MCF 10A (cell line): ENCODE measurements at regions not wholly inside any gene's neighbourhood (a gene's known extent, or its start where the extent isn't known, plus 50 kb on each side); places are given as distances from the start of the nearest gene placed in this dataset.

Experiments used
- BruUV-seq: library from RNA; stranded (reverse); fragments of 400-500 nt; replicated peaks from 2 replicates; lab custom pipeline; 2021; lab: Mats Ljungman, UMichigan
- CTCF ChIA-PET: fragments of 300-600 bp; sonication (Branson Sonifier 250); formaldehyde crosslinking; extraction: SDS; loops from one replicate; lab custom pipeline; 2021; ENCODE audit warnings: antibody characterized with exemption, inconsistent platforms; lab: Yijun Ruan, JAX
- POLR2A ChIA-PET: fragments of 300-600, 350-650 bp; sonication (Branson Sonifier 250); formaldehyde crosslinking; extraction: SDS; loops from one replicate; lab custom pipeline; 2020; ENCODE audit warnings: antibody characterized with exemption, inconsistent platforms; lab: Yijun Ruan, JAX
- DNase-seq: peaks from one replicate; pipeline ENCODE4 v3.0.0-alpha.2; 2018; ENCODE audit not compliant: unreplicated experiment
- H3K27ac Mint-ChIP-seq: one replicate; pipeline ENCODE4 v1.8.0; 2022; ENCODE audit warnings: mild to moderate bottlenecking, low read depth, mixed read lengths; ENCODE audit not compliant: unreplicated experiment
- H3K27me3 Mint-ChIP-seq: one replicate; pipeline ENCODE4 v1.8.0; 2022; ENCODE audit warnings: mixed read lengths; ENCODE audit not compliant: insufficient read depth, unreplicated experiment
- H3K36me3 Mint-ChIP-seq: one replicate; pipeline ENCODE4 v1.8.0; 2022; ENCODE audit warnings: mild to moderate bottlenecking, moderate library complexity, mixed read lengths; ENCODE audit not compliant: insufficient read depth, unreplicated experiment
- H3K4me1 Mint-ChIP-seq: one replicate; pipeline ENCODE4 v1.8.0; 2022; ENCODE audit warnings: mixed read lengths; ENCODE audit not compliant: insufficient read depth, unreplicated experiment
- H3K4me3 Mint-ChIP-seq: one replicate; pipeline ENCODE4 v1.8.0; 2022; ENCODE audit warnings: mild to moderate bottlenecking, moderate library complexity, mixed read lengths; ENCODE audit not compliant: unreplicated experiment
- H3K9me3 Mint-ChIP-seq: one replicate; pipeline ENCODE4 v1.8.0; 2022; ENCODE audit warnings: mixed read lengths; ENCODE audit not compliant: unreplicated experiment
- CTCF ChIP-seq: fragments of 200-600 bp; IDR thresholded peaks from one replicate; pipeline ENCODE4 v1.8.0; 2022; ENCODE audit warnings: antibody characterized with exemption, mild to moderate bottlenecking; ENCODE audit not compliant: unreplicated experiment
- intact Hi-C: fragments of 100-400 bp; cut with micrococcal nuclease; formaldehyde crosslinking; loops from 2 replicates; pipeline ENCODE4 v1.14.1; 2022

GRCh38 chr2:22486343-22486742 is 898.6 kb upstream of the KLHL29 start:
- no peaks in the 10 kb centered on the region for H3K27me3 Mint-ChIP-seq
- peaks cover 7% of the 10 kb centered on the region for H3K9me3 Mint-ChIP-seq
- H3K27ac Mint-ChIP-seq, result no peak overlapping the region
- no peaks in the 10 kb centered on the region for H3K4me1 Mint-ChIP-seq
- no peak for DNase-seq
- intact Hi-C loops, result no loop called here
- TF ChIP-seq CTCF, result no peak
- no peak overlapping the region for H3K4me3 Mint-ChIP-seq
- ChIA-PET POLR2A (no interaction called here), CTCF (no interaction called here)
- BruUV-seq, result no TSS peak
- no peaks in the 10 kb centered on the region for H3K36me3 Mint-ChIP-seq

- H3K36me3 Mint-ChIP-seq, result no peaks in the 10 kb centered on the region
- no peak for TF ChIP-seq CTCF
- ChIA-PET CTCF (no interaction called here), POLR2A (no interaction called here)
- DNase-seq, result no peak
- H3K4me3 Mint-ChIP-seq, result no peak overlapping the region
- no peaks in the 10 kb centered on the region for H3K27me3 Mint-ChIP-seq
- peaks cover 7% of the 10 kb centered on the region for H3K9me3 Mint-ChIP-seq
- intact Hi-C loops, result no loop called here
- H3K4me1 Mint-ChIP-seq, result no peaks in the 10 kb centered on the region
- no TSS peak for BruUV-seq
- no peak overlapping the region for H3K27ac Mint-ChIP-seq
Measured at GRCh38 chr2:22487036-22487435, 897.9 kb upstream of the KLHL29 start.

GRCh38 chr2:22487541-22487940 is 897.4 kb upstream of the KLHL29 start:
- Mint-ChIP-seq H3K9me3 (peaks cover 7% of the 10 kb centered on the region), H3K27ac (no peak overlapping the region), H3K4me1 (no peaks in the 10 kb centered on the region), H3K4me3 (no peak overlapping the region), H3K36me3 (no peaks in the 10 kb centered on the region), H3K27me3 (no peaks in the 10 kb centered on the region)
- no peak for TF ChIP-seq CTCF
- no peak for DNase-seq
- ChIA-PET CTCF (no interaction called here), POLR2A (no interaction called here)
- intact Hi-C loops, result no loop called here
- BruUV-seq, result no TSS peak

- peaks cover 13% of the 10 kb centered on the region for H3K9me3 Mint-ChIP-seq
- no peak for TF ChIP-seq CTCF
- intact Hi-C loops, result no loop called here
Measured at GRCh38 chr2:22491442-22491841, 893.5 kb upstream of the KLHL29 start.

More at GRCh38 chr2:22491442-22491841, 893.5 kb upstream of the KLHL29 start:
- H3K4me1 Mint-ChIP-seq, result no peaks in the 10 kb centered on the region
- no peak overlapping the region for H3K4me3 Mint-ChIP-seq
- no peak overlapping the region for H3K27ac Mint-ChIP-seq
- no peak for DNase-seq
- CTCF ChIA-PET, result interaction anchor here (0.7 kb wide), 1 partner anchor 1180 kb away, joined by 4 read pairs; no protein-coding TSS in a partner anchor
- no TSS peak for BruUV-seq
- no peaks in the 10 kb centered on the region for H3K36me3 Mint-ChIP-seq
- no peaks in the 10 kb centered on the region for H3K27me3 Mint-ChIP-seq
- POLR2A ChIA-PET, result no interaction called here
